ENCODE measurements at regions not wholly inside any gene's neighbourhood (a gene's known extent, or its start where the extent isn't known, plus 50 kb on each side); places are given as distances from the start of the nearest gene placed in this dataset.

DNA sequence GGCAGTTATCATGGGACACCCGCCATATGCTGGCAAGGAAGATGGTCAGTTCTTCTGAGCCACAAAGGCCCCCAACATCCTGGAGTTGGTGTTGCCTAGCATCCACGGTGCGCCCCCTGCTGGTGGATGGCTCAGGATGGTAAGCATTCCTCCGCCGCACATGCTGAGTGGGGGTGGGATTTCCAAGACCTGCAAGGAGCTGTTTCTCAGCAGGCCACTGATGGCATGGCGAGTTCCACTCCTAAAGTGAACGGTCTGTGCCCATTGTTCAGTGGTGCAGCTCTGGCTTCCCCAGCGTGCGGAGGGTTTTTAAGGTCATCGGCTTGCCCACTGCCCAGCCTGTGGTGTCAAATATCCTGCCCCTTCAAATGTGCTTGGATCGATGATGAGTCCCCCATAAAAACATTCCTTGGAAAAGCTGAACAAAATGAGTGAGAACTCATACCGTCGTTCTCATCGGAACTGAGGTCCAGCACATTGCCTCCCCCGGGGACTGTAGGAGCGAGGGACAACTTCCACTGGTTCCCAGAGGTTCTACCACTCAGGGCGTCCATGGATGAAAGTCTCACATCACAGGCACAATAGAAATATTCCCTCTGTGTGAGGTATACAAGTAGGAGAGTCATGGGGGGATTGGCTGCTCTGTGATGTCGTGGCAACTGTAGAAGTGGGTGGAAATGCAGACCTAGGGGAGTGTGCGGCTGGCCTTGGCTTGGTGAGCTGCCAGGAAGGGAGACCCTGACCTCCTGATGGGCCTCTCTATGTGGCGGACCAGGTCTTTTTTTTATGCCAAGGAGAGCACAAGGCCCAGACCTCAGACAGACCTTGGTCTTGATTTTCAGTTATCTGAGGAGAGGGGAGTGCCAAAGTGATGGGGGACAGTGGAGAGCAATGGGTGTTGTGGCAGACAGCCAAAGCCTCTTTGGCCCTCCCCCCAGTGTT lies 102.0 kb downstream of the SNRPN start:
- Histone ChIP-seq H3K27ac (ENCODE audit: low read depth, low read length) (no peak overlapping the region), H3K9me3 (ENCODE audit: insufficient read depth in 2 of 2, low read depth in 1 of 2, low read length in 1 of 2) (peaks cover 93 to 98% of the 10 kb centered on the region in 2 experiments), H2BK120ac (replicated peaks; ENCODE audit: low read depth, low read length) (no peak overlapping the region), H3K9ac (replicated peaks in 1 of 4; ENCODE audit: extremely low read depth in 1 of 4, low read depth in 3 of 4, low read length in 3 of 4) (no peak overlapping the region), H2BK12ac (ENCODE audit: low read depth, low read length) (no peak overlapping the region), H2AK5ac (ENCODE audit: low read depth, low read length) (no peak overlapping the region), H4K8ac (ENCODE audit: extremely low read depth, insufficient read depth, low read length) (no peak overlapping the region), H2AFZ (ENCODE audit: low read length) (no peak overlapping the region), H3K4me1 (replicated peaks in 1 of 4; ENCODE audit: control insufficient read depth in 3 of 4, insufficient read depth in 4 of 4, low read length in 3 of 4) (no peaks in the 10 kb centered on the region; a peak in 1 of 7 replicates), H2BK20ac (ENCODE audit: low read length) (no peak overlapping the region), H4K20me1 (replicated peaks in 1 of 2; ENCODE audit: control insufficient read depth in 1 of 2, insufficient read depth in 2 of 2, low read length in 2 of 2) (peaks cover 0 to 2% of the 10 kb centered on the region in 2 experiments), H3K23me2 (ENCODE audit: low read depth, low read length) (no peaks in the 10 kb centered on the region; the same call in none of the 2 replicates), H3K36me3 (ENCODE audit: control insufficient read depth in 2 of 4, insufficient read depth in 4 of 4, low read length in 3 of 4) (peaks cover 61 to 100% (median 97%) of the 10 kb centered on the region in 4 experiments), H3K79me1 (ENCODE audit: low read depth, low read length) (peaks cover 4% of the 10 kb centered on the region; the same call in 1 of the 2 replicates), H3K4me3 (ENCODE audit: extremely low read depth in 1 of 4, insufficient read depth in 2 of 4, low read depth in 3 of 4, low read length in 4 of 4) (no peak overlapping the region), H2BK5ac (ENCODE audit: low read depth, low read length) (no peak overlapping the region), H3K18ac (ENCODE audit: extremely low read depth, low read length) (no peak overlapping the region), H2BK15ac (ENCODE audit: low read length) (no peak overlapping the region), H4K91ac (replicated peaks; ENCODE audit: insufficient read length, low read length) (no peak overlapping the region), H3K27me3 (replicated peaks in 1 of 4; ENCODE audit: control insufficient read depth in 3 of 4, extremely low read depth in 1 of 4, insufficient read depth in 3 of 4, low read length in 3 of 4) (no peaks in the 10 kb centered on the region), H3K79me2 (ENCODE audit: control insufficient read depth in 1 of 2, insufficient read depth in 2 of 2, low read length in 2 of 2) (peaks cover 0 to 92% of the 10 kb centered on the region in 2 experiments; a peak in 3 of 4 replicates), H3K56ac (replicated peaks; ENCODE audit: insufficient read length, low read depth, low read length) (no peak overlapping the region), H3K4me2 (ENCODE audit: insufficient read depth in 1 of 2, low read depth in 2 of 2, low read length in 2 of 2) (no peak overlapping the region), H3K23ac (ENCODE audit: insufficient read length) (no peak overlapping the region), H3K4ac (replicated peaks; ENCODE audit: insufficient read length, low read depth, low read length) (no peak overlapping the region), H3K14ac (ENCODE audit: insufficient read length) (no peak overlapping the region), H4K5ac (ENCODE audit: insufficient read length, low read depth, low read length) (no peak overlapping the region)
- FAIRE-seq (no peak), DNase-seq (ENCODE audit: low read depth in 1 of 2, low spot score in 2 of 2) (peak in 1 of 2 experiments; percentile 63)
- CTCF ChIA-PET (ENCODE audit: partially characterized antibody), result interaction anchor here (1.3 to 2.3 kb wide), 2 partner anchors 10 to 76 kb away, joined by 4 to 9 read pairs; no protein-coding TSS in a partner anchor
- POLR2A ChIA-PET (ENCODE audit: partially characterized antibody), result no interaction called here
- WGBS, 2 experiments (ENCODE audit: extremely low coverage in 1 of 2, insufficient coverage in 1 of 2, insufficient read length in 1 of 2, insufficient replicate concordance in 2 of 2, low coverage in 1 of 2, low lambda C conversion rate in 2 of 2, missing lambda C conversion rate in 1 of 2), result 88% methylated on average over 20 of the region's 20 CpGs; no CpG with 5 or more reads in 1 of the 2 experiments
- TF ChIP-seq CREB1 (IDR thresholded peaks at IDR 0.05) (no peak), POLR2AphosphoS5 (IDR thresholded peaks at IDR 0.05; ENCODE audit: low read depth, low read length) (peak; percentile 73; the same call in 1 of the 2 replicates), ZNF274 (IDR thresholded peaks at IDR 0.05; ENCODE audit: borderline replicate concordance, extremely low read depth, low read length) (peak; percentile 77; the same call in 1 of the 2 replicates), SIX5 (IDR thresholded peaks at IDR 0.05; ENCODE audit: low read depth, low read length) (no peak), SP2 (IDR thresholded peaks at IDR 0.05; ENCODE audit: low read length) (no peak)
- TF ChIP-seq, protein P1, sequence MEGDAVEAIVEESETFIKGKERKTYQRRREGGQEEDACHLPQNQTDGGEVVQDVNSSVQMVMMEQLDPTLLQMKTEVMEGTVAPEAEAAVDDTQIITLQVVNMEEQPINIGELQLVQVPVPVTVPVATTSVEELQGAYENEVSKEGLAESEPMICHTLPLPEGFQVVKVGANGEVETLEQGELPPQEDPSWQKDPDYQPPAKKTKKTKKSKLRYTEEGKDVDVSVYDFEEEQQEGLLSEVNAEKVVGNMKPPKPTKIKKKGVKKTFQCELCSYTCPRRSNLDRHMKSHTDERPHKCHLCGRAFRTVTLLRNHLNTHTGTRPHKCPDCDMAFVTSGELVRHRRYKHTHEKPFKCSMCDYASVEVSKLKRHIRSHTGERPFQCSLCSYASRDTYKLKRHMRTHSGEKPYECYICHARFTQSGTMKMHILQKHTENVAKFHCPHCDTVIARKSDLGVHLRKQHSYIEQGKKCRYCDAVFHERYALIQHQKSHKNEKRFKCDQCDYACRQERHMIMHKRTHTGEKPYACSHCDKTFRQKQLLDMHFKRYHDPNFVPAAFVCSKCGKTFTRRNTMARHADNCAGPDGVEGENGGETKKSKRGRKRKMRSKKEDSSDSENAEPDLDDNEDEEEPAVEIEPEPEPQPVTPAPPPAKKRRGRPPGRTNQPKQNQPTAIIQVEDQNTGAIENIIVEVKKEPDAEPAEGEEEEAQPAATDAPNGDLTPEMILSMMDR (IDR thresholded peaks at IDR 0.05; ENCODE audit: control extremely low read depth in 1 of 3, insufficient read depth in 1 of 3, low read depth in 1 of 3, low read length in 3 of 3), result peak; percentile 14 to 63 (median 54); a peak in 3 of 4 replicates
- TF ChIP-seq, protein P2, sequence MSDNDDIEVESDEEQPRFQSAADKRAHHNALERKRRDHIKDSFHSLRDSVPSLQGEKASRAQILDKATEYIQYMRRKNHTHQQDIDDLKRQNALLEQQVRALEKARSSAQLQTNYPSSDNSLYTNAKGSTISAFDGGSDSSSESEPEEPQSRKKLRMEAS (IDR thresholded peaks at IDR 0.05), result no peak
